Esophagus muscularis mucosa (tissue), 3 donors: ENCODE measurements at regions not wholly inside any gene's neighbourhood (a gene's known extent, or its start where the extent isn't known, plus 50 kb on each side); places are given as distances from the start of the nearest gene placed in this dataset.

Experiments
- POLR2A ChIP-seq: fragments of 450-650 bp; IDR thresholded peaks from one replicate; pipeline ENCODE4 v1.6.1; 2017; ENCODE audit warnings: antibody characterized with exemption, moderate library complexity, mild to moderate bottlenecking, low read depth
- TF ChIP-seq, protein P1 (sequence below), 3 experiments: fragments of 200-600 bp in 2 of 3; fragments of 450-650 bp in 1 of 3; sonication (generic) in 2 of 3; IDR thresholded peaks; one replicate each; pipeline ENCODE4 v1.5.1; 2017 to 2019; ENCODE audit warnings: antibody characterized with exemption in 3 of 3, mild to moderate bottlenecking in 2 of 3, moderate library complexity in 1 of 3

DNA sequence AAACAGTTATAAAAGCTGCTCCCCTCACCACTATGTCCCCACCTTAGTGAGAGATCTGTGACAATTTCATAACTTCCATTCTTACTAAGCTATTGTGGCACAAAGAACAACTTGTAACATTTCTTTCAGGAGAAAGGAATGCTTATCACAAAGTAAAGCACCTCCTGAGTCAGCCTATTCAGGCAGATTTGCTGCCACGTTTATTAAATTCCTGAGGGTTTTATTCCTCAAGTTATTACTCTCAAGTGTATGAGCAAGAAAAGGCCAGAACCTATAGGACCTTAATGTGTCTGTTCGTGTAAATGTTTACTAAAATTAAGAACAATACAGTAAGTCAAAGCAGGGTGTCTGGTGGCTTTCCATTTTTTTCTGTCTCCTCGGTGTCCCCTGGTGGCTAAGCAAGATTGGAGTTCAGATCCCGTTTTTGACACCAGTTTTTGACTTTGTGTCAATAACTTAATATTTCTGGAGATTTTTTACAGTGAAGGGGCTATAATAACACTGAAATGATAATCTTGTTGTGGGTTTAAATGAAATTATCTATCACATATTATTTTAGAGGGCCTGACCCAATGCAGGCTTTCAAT is 1539.6 kb downstream of the BRINP3 start:
- TF ChIP-seq, protein P1, sequence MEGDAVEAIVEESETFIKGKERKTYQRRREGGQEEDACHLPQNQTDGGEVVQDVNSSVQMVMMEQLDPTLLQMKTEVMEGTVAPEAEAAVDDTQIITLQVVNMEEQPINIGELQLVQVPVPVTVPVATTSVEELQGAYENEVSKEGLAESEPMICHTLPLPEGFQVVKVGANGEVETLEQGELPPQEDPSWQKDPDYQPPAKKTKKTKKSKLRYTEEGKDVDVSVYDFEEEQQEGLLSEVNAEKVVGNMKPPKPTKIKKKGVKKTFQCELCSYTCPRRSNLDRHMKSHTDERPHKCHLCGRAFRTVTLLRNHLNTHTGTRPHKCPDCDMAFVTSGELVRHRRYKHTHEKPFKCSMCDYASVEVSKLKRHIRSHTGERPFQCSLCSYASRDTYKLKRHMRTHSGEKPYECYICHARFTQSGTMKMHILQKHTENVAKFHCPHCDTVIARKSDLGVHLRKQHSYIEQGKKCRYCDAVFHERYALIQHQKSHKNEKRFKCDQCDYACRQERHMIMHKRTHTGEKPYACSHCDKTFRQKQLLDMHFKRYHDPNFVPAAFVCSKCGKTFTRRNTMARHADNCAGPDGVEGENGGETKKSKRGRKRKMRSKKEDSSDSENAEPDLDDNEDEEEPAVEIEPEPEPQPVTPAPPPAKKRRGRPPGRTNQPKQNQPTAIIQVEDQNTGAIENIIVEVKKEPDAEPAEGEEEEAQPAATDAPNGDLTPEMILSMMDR (IDR thresholded peaks at IDR 0.05) = no peak
- no peak for TF ChIP-seq POLR2A
